ENCODE measurements at regions not wholly inside any gene's neighbourhood (a gene's known extent, or its start where the extent isn't known, plus 50 kb on each side); places are given as distances from the start of the nearest gene placed in this dataset.

DNA sequence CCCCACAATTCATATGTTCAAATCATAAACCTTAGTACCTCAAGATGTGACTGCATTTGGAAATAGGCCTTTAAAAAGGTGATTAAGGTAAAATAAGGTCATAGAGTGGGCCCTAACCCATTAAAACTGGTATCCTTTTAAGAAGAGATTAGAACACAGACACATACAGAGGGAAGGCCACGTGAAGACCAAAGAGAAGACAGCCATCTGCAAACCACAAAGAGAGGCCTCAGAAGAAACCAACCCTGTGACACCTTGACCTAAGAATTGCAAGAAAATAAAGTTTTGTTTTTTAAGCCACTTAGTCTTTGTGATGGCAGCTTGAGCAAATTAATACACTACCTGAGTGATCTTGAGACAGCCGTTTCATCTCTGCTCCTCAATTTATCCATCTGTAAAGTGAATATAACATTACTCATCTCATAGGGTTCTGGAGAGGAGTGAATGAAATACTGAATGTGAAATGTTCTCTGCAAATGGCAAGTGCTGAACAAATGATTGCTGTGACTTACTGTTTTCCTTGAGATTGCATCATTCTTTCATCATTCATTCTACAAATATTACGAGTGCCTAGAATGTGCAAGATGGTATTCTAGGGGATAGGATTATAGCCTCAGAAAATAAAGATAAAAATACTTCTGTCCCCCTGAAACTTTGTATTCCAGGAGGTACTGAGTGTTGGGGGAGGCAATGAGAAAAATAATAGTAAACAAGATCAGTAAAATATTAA is 222.0 kb upstream of the CDH13 start:
- DNase-seq: no peak

DNA sequence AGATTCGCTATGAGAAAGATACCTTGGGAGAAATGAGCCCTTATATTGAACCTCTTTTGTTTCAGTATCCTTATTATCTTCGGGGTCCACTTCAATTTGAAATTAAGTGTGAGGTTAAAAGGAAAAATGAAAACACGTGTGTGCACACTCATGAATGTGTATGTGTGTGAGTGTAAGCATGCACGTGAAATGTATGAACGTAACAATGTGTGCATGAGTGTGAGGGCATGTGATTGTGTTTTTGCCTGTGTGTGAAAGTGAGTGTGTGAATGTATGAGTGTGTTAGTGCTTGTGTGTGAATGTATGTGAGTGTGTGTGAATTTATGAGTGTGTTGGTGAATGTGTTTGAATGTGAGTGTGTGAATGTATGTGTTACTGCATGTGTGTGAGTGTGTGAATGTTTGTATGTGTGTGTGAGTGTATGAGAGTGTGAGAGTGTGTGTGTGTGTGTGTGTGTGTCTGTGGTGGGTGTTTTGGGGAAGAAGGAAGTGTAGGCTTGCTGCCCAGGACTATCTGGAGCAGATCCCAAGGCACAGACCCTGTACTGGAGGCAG is 224.0 kb upstream of the CDH13 start:
- no peak for DNase-seq

DNA sequence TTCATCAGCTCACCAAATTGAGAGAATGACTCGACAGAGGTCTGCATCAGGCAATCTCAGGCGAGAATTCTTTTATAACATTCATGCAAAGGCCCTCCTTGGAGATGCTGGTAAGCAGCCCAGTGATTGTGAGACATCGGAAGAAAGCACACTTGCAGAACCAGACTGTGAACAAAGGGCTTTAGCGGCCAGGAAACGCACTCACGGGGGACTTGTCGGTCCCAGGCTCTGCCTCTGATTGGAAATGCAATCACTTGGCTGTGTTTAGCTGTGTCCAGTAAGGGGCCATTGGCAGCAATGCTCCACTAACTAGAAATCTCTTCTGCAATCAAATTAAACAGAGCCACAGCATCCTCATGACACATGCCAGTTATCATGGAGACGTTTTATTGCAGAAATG is 226.7 kb upstream of the CDH13 start:
- no peak for DNase-seq

DNA sequence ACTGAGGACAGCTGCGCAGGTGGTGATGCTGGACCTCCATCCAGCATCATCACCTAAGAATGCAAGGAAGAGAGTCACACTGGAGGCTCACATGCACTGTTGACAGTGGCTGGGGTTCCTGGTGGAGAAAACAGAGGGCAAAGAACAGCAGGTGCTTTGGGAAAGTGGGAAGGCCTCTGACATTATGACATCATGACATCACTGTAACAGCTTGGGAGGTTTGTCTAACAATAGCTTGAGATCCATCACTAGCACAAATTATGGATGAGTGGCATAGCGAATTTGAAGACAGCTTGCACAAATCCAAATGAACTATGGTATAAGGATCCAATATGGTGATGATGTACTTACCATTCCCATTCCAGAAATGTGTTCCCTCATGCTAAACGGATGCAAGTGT is 226.5 kb upstream of the MPHOSPH6 start:
- no peak for DNase-seq

DNA sequence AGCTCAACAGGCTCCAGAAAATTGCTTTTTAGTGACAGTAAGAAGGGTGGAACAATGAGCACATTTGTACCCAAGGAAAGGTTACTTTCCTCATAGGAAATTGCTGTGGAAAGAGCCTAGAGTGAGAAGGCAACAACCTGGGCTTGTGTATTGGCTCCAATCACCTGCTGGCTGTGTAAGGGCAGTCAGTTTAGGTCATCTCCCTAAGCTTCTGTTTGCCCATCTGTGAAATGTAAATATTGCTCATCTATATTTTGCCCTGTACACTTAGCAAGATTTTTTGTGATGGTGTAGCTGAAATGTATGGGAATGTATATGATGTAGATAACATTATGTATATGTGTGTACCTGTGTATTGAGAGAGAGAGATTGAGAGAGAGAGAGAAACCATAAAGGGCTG is 225.2 kb upstream of the MPHOSPH6 start:
- DNase-seq: no peak

DNA sequence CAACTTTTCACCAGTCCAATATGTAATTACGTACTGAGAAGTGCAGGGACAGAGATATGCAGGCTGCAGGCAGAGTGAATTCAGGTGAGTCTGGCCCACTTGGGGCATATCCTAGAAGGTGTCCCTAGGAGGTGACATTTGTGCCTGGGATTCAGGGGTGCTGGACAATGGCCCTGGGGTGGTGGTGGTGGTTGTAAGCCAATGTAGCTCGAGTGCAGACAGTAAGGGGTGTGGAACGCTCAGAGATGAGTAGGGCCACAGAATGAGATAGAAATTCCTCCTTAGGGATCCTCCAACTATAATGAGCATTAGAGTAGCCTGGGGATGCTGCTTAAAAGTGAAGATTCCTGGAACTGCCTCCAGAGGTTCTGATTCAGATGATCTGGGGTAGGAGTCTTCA is 221.7 kb upstream of the MPHOSPH6 start:
- no peak for DNase-seq

DNA sequence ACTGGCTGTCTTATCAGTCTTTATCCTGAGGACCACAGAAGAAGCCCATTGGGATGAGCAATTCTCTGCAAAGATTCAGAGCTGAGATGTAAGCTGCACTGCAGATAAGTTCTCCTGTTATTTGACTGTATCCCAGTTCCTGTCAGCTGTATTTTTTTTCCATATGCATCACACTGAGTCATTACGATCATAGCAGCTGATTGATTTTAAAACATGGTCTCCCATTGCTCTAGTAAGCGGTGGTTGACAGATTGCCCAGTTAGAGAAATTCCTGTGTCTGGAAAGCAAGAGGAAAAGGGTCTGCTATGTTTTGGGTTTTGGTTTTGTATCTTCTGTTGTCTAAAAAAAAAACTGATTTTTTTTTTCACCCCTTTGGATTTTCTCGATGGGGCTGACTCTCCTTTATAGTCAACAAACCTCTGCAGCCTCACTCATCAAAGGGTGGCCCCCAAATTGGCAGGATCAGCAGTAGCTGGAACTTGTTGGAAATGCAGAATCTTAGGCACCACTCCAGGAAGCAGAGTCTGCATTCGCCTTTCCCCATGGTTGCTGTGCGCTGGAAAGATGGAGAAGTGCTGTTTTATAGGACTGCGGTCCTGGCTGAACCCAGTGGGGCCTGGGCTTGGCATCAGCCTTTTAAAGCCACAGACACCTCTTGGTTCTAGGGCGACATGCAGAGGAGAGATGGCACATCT is 220.1 kb upstream of the MPHOSPH6 start:
- no peak for DNase-seq

DNA sequence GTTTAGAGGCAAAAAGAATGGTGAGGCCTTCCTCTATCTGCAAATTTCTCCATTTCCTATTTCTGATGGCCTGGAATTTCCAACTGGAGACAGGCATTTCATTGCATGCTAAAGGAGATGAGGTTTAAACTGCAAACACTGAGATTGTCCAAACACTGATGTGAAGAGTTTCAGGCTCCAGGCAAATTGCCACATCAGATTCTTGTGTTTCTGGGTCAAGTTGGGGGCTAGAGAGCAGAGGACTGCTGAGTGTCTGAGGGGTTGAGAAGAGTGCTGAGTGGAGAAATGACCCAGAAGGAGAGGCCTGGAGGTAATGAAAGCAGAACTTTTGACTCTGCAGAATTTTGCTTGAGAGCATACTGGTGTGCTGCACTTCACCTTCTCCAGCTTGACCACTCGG is 216.7 kb upstream of the MPHOSPH6 start:
- no peak for DNase-seq

DNA sequence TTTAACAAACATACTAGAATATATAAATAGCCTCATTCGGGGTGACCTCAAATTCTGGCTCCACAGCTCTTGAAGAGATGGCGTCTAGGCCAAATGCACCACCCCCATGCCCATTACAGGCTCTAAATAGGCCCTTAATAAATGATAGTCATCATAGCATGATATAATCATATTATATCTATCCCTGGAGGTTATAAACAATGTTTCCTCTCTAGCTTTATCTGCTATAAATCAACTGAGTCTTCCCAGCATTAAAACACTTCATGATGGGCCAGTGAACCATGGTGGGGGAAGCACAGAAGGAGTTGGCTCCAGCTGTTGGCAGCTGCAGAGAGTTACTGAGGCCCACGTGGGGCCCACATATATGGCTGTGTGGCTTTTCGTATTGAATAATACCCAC is 214.9 kb upstream of the MPHOSPH6 start:
- DNase-seq: no peak

DNA sequence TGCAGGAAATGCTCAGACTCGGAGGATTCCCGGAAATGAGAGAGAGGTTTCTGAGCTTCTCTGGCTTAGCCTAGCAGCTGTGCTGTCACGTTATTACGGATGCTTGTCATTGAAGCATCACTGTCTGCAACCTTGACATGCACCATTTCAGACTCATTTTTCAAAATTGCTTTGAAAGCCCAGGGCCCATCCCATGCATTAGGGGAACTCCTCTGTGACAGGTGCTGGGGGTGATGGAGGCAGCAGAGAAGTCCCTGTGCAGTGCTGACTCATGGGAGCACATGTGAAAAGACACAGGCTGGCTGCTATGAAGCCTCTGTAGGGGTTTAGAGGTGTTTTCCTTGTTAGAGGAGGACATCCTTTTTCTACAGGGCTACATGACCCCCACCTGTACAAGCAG is 214.0 kb upstream of the MPHOSPH6 start:
- DNase-seq: no peak

DNA sequence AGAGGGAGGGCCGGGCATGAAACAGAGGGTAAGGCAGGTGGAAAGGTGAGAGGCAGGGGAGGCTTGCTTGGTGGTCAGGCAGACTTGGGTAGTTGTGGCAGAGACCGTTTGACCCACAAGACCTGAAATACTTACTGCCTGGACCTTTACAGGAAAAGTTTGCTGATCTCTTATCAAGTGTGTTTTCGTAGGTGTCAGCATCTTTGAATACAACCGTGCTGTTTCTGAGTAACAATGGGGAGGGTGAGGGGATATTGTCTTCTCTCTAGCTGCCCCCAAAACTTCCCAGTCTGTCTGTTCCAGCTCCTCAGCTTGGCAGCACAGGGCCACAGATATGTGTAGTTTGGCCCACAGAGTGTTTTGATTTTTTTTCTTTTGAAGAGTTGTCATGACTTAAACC is 212.5 kb upstream of the MPHOSPH6 start:
- DNase-seq: no peak

DNA sequence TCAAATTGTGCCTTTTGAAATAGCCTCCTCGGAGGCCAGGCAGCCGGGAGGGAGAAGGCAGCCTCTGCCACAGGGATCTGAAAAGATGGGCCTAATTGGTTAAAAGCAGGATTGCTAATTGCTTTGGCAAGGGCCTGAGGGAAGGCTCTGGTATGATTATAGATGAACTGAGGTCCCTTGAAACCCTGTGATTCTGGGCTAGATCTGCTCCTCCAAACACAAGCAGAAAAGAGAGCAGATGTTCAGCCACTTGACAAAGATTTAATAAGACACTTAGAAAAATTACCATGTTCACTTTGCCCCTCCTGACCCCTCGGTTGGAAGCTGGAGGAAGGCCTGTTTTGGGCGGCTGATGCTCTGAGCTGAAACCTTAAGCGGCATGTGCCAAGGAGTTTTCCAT is 209.5 kb upstream of the MPHOSPH6 start:
- no peak for DNase-seq

DNA sequence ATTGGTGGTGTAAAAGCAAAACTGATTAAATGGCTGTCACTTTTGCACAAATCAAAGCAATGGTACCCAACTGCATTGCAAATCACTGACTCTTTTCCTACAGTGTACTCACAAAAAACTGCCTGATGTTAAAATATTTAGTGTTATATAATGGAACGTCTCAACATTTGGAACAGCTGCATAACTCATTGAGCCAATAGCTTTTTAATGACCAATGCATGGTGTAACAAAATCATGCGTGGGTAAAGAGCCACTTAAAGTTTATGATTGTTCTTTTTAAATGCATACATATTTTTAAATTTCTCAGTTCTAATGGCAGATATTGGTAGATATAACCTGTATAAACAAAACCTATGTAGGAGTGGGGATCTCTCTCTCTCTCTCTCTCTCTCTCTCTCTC is 204.0 kb upstream of the MPHOSPH6 start:
- DNase-seq: no peak

DNA sequence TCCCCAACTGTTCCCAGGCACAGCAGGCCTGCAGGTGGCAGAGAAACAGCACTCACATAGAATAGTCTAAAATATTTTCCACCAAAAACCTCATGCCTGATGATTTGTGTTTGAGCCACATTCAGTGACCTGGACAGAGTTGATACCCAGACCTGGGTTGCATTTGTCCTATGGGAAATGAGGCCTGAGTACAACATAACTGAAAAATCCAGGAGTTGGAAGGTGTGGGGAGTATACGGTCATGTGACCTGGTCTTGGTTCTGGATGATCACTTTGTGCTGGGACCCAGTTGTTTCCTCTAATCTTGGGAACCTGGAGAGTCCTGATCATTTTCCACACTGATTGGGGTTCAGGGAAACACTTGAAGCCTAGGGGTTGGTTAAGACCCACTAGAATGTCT is 200.3 kb upstream of the MPHOSPH6 start:
- no peak for DNase-seq

DNA sequence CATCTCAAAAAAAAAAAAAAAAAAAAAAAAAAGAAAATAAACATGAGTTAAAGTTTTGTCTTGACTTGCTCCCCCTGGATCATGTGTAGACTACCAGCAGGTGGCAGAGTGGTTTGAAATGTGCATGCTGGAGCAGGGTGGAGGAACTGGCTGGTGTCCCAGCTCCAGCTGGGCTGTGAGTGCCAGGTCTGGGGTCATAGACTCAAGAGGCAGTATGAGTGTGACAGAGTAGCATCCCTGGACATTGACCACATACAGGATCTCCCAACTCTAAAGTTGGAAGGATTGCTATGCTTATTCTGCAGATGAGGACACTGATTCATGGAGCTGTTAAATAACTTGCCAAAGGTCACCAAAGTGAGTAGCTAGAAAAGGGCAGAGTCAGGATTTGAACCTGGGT is 198.0 kb upstream of the MPHOSPH6 start:
- DNase-seq: no peak

DNA sequence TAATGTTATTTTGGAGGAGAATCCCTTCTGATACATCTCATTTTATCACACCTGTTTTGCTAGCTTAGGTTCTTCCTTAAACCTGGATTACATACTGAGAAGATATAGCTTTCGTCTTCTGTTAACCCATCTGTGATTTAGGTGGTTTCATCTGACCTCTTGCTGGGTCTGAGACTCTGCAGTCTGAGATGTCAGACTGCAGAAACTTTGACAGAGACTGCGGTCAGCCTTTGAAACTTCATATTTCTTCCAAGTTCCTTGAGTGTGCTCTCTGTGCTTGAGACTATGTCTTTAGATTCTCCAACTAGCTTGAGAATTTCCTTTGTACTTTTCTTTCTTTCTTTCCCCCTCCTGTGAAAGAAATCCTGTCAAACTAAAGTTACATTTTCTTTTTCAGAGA is 196.4 kb upstream of the MPHOSPH6 start:
- no peak for DNase-seq

DNA sequence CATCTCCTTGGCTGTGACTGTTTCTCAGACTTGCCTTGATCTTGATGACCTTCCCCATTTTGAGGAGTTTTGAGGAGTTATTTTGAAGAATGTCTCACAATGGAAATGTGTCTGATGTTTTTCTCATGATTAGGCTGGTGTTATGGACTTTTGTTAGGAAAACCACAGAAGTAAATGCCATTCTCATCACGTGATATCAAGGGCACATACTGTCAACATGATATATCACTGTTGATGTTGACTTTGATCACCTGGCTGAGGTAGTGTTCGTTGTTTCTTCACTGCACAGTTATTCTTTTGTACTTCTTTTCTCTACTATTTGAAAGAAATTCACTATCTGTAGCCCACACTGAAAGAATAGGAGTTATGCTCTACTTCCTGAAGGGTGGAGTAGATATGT is 194.7 kb upstream of the MPHOSPH6 start:
- no peak for DNase-seq

DNA sequence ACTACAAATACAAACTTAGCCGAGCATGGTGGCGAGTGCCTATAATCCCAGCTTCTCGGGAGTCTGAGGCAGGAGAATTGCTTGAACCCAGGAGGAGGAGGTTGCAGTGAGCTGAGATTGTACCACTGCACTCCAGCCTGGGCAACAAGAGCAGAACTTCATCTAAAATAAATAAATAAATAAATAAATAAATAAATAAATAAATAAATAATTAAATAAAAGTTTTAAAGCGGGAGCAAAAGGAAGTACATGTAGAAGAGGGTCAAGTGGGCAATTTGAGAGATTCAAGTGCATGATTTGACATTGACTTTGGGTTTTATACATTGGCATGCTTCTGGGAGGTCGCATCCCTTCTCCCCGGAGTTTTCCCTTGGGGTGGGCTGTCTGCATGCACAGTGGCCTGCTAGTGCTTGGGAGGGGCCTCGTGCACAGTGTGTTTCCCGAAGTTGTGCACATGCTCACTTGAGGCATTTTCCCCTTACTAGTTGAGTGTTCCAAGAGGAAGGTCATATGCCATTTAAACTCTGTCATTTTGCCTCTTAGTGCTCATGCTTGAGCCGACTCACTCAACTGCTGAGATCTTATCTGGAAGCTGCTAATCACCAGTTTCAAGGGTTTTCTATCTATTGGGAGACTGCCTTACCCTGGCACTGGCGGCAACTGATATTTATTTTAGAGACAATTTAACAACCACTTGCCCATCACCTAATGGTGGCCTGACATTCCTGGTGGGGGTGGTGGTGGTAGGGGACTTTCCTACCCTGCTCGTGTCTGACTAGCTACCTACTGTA is 193.2 kb upstream of the MPHOSPH6 start:
- no peak for DNase-seq

DNA sequence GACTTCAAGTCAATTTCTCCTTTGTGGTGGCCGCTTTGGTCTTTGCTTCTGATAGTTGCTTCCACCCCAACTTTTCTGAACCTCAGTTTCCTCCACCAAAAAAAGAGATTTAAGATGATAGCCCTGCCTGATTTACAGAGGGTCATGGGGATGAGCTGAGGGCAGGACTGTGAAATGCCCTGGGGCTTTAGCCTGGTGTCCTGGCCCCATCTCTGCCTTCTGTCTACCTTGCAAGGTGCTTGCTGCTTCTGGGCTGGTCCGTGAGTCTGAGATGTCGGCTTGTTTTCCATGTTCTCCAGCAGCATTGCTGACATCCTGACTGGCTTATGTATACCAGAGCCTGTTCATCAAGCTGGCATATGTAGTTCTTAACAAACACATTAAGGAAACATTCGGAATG is 191.9 kb upstream of the MPHOSPH6 start:
- DNase-seq: no peak

DNA sequence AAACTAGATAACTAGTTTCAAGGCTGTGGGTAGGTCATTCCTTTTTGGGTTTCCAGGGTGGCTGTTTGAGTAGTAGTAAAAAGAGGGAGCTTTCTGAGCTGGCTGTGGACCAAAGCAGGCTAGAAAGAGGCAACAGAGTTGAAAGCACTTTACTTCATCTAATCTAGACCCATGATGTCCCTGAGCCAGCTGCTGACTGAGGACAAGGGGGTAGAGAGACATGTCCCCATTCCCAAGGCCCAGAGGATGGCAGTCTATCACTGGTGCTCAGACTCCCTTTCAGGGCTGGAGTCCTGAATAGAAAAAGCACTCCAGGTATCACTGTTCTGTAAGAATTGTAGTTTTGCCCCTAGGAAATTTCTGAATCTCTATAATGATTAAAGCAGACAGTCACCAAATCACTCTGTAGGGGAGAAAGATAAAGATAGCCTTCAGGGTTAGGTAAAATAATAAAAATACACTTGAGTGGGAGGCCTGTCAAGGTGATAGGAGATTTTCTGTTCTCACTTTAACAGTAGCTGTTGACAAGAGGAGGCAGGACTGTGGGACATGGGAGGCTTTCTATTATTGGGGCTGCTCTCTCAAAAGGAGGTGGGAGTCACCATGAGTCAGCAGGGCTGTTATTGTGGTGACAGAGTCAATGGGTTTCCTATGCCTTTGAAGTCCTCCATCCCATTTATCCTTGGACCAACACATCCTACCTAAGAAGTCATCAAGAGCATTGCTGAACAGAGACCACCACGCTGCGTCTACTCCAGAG is 190.2 kb upstream of the MPHOSPH6 start:
- no peak for DNase-seq

DNA sequence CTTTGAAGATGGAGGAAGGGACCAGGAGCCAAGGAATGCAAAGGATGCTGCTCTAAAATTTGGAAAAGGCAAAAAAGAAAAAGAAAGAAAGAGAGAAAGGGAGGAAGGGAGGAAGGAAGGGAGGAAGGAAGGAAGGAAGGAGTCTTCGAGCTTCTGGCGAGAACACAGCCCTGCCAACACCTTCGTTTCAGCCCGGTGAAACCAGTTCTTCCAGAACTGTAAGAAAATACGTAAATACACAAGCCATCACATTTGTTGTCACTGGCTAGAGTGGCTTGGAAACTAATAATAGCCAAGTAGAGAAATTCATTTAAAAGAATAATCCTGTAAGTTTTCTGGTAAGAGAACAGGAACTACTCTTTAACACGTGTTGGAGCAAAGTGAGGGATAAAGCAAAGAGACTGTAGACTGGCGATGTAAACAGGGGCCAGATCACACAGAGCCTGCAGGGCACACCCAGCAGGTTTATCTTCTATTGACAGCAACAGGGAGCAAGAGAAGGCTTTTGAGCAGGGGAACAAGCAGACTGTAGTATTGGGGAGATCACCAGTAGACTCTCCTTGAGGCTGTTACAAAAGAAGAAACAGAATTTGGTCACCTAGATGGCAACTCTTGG is 188.7 kb upstream of the MPHOSPH6 start:
- no peak for DNase-seq

DNA sequence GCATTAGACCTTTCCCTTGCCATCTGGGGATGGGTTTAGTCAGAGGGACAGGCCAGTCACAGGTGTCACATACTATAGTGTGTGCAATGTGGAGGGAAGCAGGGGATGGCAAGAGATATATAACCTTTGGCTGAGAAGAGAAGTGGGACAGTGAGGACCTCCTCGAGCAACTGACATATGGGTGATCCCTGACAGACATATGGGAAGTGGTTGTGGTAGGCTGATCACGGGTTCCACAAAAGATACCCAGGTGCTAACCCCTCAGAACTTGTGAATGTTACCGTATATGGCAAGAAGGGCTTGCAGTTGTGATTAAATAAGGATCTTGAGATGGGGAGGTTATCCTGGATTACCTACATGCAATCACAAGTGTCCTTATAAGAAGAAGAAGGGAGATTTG is 188.1 kb upstream of the MPHOSPH6 start:
- DNase-seq: no peak

DNA sequence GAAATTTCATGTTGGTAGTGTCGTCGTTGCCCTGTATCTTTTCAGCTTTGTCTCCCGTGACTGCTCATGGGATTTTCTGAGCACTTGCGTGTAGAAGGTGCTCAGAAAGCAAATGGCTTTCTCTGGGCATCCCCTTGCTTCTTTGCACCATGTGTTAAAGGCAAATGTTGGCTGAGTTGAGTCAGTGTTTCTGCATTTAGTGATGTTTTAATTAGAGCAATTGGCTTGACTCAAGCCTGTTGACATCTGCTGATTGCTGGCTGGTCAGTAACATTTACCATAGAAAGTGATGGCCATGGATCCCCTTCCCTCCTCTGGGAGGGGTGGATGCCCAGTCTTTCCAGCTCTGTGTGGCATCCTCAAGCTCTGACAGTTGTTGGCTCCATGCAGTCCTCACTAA is 187.2 kb upstream of the MPHOSPH6 start:
- no peak for DNase-seq

Measured in CD4-positive, alpha-beta T cell treated with Interleukin-15 for 1 hour (primary cell).